ENCODE measurements at regions not wholly inside any gene's neighbourhood (a gene's known extent, or its start where the extent isn't known, plus 50 kb on each side); places are given as distances from the start of the nearest gene placed in this dataset.

- DNase-seq (ENCODE audit: extremely low read depth, low read depth): no peak
- TF ChIP-seq, protein P1, sequence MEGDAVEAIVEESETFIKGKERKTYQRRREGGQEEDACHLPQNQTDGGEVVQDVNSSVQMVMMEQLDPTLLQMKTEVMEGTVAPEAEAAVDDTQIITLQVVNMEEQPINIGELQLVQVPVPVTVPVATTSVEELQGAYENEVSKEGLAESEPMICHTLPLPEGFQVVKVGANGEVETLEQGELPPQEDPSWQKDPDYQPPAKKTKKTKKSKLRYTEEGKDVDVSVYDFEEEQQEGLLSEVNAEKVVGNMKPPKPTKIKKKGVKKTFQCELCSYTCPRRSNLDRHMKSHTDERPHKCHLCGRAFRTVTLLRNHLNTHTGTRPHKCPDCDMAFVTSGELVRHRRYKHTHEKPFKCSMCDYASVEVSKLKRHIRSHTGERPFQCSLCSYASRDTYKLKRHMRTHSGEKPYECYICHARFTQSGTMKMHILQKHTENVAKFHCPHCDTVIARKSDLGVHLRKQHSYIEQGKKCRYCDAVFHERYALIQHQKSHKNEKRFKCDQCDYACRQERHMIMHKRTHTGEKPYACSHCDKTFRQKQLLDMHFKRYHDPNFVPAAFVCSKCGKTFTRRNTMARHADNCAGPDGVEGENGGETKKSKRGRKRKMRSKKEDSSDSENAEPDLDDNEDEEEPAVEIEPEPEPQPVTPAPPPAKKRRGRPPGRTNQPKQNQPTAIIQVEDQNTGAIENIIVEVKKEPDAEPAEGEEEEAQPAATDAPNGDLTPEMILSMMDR (IDR thresholded peaks at IDR 0.05; ENCODE audit: low read depth, low read length, missing control alignments): no peak
- H3K4me3 ChIP-seq (replicated peaks; ENCODE audit: low read depth, low read length): no peak overlapping the region
Measured at GRCh38 chr16:66128371-66128770, 238.1 kb upstream of the CDH5 start.

DNA sequence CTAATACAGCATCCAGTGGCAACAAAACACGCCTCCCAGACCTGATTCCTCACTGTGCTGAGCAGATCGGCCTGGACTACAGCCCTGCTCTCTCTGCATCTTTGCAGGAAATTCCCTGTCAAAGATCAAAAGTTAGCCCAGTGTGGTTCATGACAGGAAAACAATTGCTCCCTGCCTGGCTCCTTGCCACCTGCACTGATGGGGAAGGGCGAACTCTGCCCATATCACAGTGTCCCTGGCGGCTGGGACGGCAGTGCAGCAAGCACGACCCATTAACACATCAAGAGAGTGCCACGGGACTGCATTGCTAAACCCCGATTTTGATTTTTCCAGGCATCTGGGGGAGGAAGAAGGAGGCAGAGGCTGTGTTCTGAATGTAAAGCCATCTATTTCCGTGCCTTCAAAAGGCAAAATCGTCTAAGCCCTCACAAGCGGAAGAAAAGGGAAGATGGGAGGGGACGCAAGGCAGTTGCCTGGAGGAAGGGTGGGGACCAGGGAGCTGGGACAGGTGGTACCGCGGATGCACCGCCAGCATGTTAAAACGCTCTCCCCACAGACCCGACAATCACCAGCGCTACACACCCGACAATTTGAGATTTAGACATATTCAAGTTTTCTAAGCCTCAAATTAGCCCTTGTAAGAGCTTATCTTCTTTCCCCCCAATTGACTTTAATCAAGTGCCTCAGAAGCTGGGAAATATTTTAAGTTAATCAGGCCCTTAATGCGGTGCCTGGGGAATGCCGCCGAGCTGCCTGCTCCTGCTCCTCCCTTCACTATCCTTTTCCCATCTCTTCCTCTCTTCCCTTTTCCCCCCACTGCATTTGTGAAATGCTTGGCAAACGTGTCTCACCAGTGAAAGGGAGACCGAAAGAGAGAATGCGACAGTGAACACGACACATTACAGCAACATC is 238.8 kb upstream of the CDH5 start:
- DNase-seq (ENCODE audit: extremely low read depth, low read depth): no peak
- TF ChIP-seq, protein P1 (IDR thresholded peaks at IDR 0.05; ENCODE audit: low read depth, low read length, missing control alignments): no peak
- H3K4me3 ChIP-seq (replicated peaks; ENCODE audit: low read depth, low read length): no peak overlapping the region

GRCh38 chr16:66121466-66121865 is 245.0 kb upstream of the CDH5 start:
- no peak for DNase-seq (ENCODE audit: extremely low read depth, low read depth)
- TF ChIP-seq, protein P1 (IDR thresholded peaks at IDR 0.05; ENCODE audit: low read depth, low read length, missing control alignments): no peak
- H3K4me3 ChIP-seq (replicated peaks; ENCODE audit: low read depth, low read length): no peak overlapping the region

- no peak overlapping the region for H3K4me3 ChIP-seq (replicated peaks; ENCODE audit: low read depth, low read length)
- no peak for DNase-seq (ENCODE audit: extremely low read depth, low read depth)
- TF ChIP-seq, protein P1 (IDR thresholded peaks at IDR 0.05; ENCODE audit: low read depth, low read length, missing control alignments): no peak
Measured at GRCh38 chr16:66120656-66121055, 245.8 kb upstream of the CDH5 start.

DNA sequence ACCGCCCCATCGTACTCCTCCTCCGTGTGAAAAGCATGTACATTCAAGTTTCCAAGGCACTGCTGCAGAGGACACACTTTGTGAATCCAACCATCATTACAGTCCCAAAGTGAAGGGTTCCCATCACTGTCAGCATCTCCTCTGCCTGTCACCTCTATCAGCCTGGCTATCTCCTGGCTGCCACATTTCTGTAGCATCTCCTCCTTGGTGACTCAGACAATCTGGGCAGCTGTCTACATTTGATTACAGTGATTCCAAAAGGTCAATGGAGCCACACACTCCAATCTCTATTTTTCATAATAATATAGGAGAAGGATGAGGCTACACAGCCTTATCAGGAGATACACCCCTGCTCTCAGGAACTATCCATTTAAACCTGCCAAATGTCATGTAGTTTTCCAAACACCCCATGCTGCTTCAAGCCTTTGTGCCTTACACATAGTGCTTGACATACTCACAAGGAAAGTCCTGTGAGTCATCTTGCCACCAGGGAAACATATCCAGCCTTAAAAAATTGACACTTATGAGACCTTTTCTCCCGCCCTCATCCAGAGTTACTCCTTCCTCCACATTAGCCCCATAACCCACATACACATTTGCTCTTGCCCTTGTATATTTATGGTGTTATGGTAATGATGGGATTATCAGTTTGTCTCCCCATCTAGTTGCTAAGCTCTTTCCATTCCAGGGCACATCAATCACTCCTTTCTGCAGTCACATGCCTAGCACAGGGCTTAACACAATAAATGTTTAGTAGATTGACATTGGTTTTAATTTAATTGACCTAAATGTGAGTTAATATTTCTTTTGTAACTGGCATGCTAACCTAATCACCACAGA is 250.1 kb upstream of the CDH5 start:
- TF ChIP-seq, protein P1 (IDR thresholded peaks at IDR 0.05; ENCODE audit: low read depth, low read length, missing control alignments): no peak
- DNase-seq (ENCODE audit: extremely low read depth, low read depth): no peak
- H3K4me3 ChIP-seq (replicated peaks; ENCODE audit: low read depth, low read length): no peak overlapping the region

GRCh38 chr16:66115373-66115772 is 251.1 kb upstream of the CDH5 start:
- H3K4me3 ChIP-seq (replicated peaks; ENCODE audit: low read depth, low read length): no peak overlapping the region
- TF ChIP-seq, protein P1 (IDR thresholded peaks at IDR 0.05; ENCODE audit: low read depth, low read length, missing control alignments): peak; percentile 26
- DNase-seq (ENCODE audit: extremely low read depth, low read depth): no peak
